Jurkat, Clone E6-1 (cell line): ENCODE measurements at regions not wholly inside any gene's neighbourhood (a gene's known extent, or its start where the extent isn't known, plus 50 kb on each side); places are given as distances from the start of the nearest gene placed in this dataset.
"Not testable (repeated sequence)": the region's sequence is repeated elsewhere in the genome, so short reads cannot be mapped to it uniquely, and the experiment has no call there.

Source experiments
- DNase-seq: peaks from one replicate; pipeline ENCODE4 v3.0.0-alpha.2; 2011; ENCODE audit warnings: low read depth, low spot score
- H3K4me3 ChIP-seq: 2 replicates; pipeline ENCODE4 v1.5.1; 2011; ENCODE audit warnings: mild to moderate bottlenecking, low read length, control low read depth, moderate library complexity

- H3K4me3 ChIP-seq, result no peak overlapping the region
- DNase-seq, result no peak
Observed at GRCh38 chr2:225820826-225821225, 421.3 kb downstream of the NYAP2 start.

- H3K4me3 ChIP-seq, result no peak overlapping the region
- no peak for DNase-seq
Observed at GRCh38 chr2:225814554-225814953, 415.0 kb downstream of the NYAP2 start.

- H3K4me3 ChIP-seq, result no peak overlapping the region
- DNase-seq, result no peak
Observed at GRCh38 chr2:225806105-225806504, 406.6 kb downstream of the NYAP2 start.

- not testable (repeated sequence) for DNase-seq, H3K4me3 ChIP-seq
Observed at GRCh38 chr2:225802076-225802475, 402.6 kb downstream of the NYAP2 start.

- H3K4me3 ChIP-seq, result no peak overlapping the region
- DNase-seq, result no peak
Observed at GRCh38 chr2:225797394-225797793, 397.9 kb downstream of the NYAP2 start.

- DNase-seq, result no peak
- no peak overlapping the region for H3K4me3 ChIP-seq
Observed at GRCh38 chr2:225794652-225795400, 395.3 kb downstream of the NYAP2 start.

GRCh38 chr2:225793736-225794550, 394.4 kb downstream of the NYAP2 start:
- no peak for DNase-seq
- no peak overlapping the region for H3K4me3 ChIP-seq

- DNase-seq, result no peak
- no peak overlapping the region for H3K4me3 ChIP-seq
Observed at GRCh38 chr2:225788571-225789094, 389.1 kb downstream of the NYAP2 start.

GRCh38 chr2:225787497-225787896, 388.0 kb downstream of the NYAP2 start:
- DNase-seq, result no peak
- no peak overlapping the region for H3K4me3 ChIP-seq

GRCh38 chr2:225781991-225782390, 382.5 kb downstream of the NYAP2 start:
- no peak for DNase-seq
- no peak overlapping the region for H3K4me3 ChIP-seq

- no peak overlapping the region for H3K4me3 ChIP-seq
- DNase-seq, result no peak
Observed at GRCh38 chr2:225781145-225781544, 381.6 kb downstream of the NYAP2 start.

- DNase-seq, result no peak
- H3K4me3 ChIP-seq, result no peak overlapping the region
Observed at GRCh38 chr2:225779829-225780228, 380.3 kb downstream of the NYAP2 start.

GRCh38 chr2:225773148-225773547, 373.6 kb downstream of the NYAP2 start:
- H3K4me3 ChIP-seq, result no peak overlapping the region
- no peak for DNase-seq

- no peak for DNase-seq
- no peak overlapping the region for H3K4me3 ChIP-seq
Observed at GRCh38 chr2:225771701-225772100, 372.2 kb downstream of the NYAP2 start.

- DNase-seq, result no peak
- H3K4me3 ChIP-seq, result no peak overlapping the region
Observed at GRCh38 chr2:225768741-225769140, 369.2 kb downstream of the NYAP2 start.

- no peak for DNase-seq
- no peak overlapping the region for H3K4me3 ChIP-seq
Observed at GRCh38 chr2:225766431-225766830, 366.9 kb downstream of the NYAP2 start.

GRCh38 chr2:225765820-225766219, 366.3 kb downstream of the NYAP2 start:
- no peak for DNase-seq
- H3K4me3 ChIP-seq, result no peak overlapping the region

- no peak overlapping the region for H3K4me3 ChIP-seq
- DNase-seq, result no peak
Observed at GRCh38 chr2:225764346-225764745, 364.8 kb downstream of the NYAP2 start.

- H3K4me3 ChIP-seq, result no peak overlapping the region
- DNase-seq, result no peak
Observed at GRCh38 chr2:225763711-225764110, 364.2 kb downstream of the NYAP2 start.

GRCh38 chr2:225761396-225761795, 361.9 kb downstream of the NYAP2 start:
- no peak for DNase-seq
- no peak overlapping the region for H3K4me3 ChIP-seq
